Activated CD4-positive, alpha-beta memory T cell treated with anti-CD3 and anti-CD28 coated beads for 36 hours (primary cell): ENCODE measurements at regions not wholly inside any gene's neighbourhood (a gene's known extent, or its start where the extent isn't known, plus 50 kb on each side); places are given as distances from the start of the nearest gene placed in this dataset.

Experiments
- CTCF ChIA-PET: fragments of 350-600 bp; sonication (Branson Sonifier 250); formaldehyde crosslinking; loops from one replicate; lab custom pipeline; 2021; ENCODE audit warnings: antibody characterized with exemption, inconsistent platforms; lab: Charles Lee
- POLR2A ChIA-PET: fragments of 350-600 bp; sonication (Branson Sonifier 250); formaldehyde crosslinking; loops from one replicate; lab custom pipeline; 2021; ENCODE audit warnings: antibody characterized with exemption; lab: Charles Lee
- DNase-seq: peaks from one replicate; pipeline ENCODE4 v3.0.0-alpha.2; 2020
- H3K27ac Mint-ChIP-seq: one replicate; pipeline ENCODE4 v1.8.0; 2021; ENCODE audit warnings: mixed read lengths
- H3K27me3 Mint-ChIP-seq: one replicate; pipeline ENCODE4 v1.8.0; 2021; ENCODE audit warnings: mixed read lengths
- H3K36me3 Mint-ChIP-seq: one replicate; pipeline ENCODE4 v1.8.0; 2021; ENCODE audit warnings: mixed read lengths
- H3K4me1 Mint-ChIP-seq: one replicate; pipeline ENCODE4 v1.8.0; 2021; ENCODE audit warnings: low read depth, mixed read lengths
- H3K4me3 Mint-ChIP-seq: one replicate; pipeline ENCODE4 v1.8.0; 2021; ENCODE audit warnings: mild to moderate bottlenecking, mixed read lengths
- H3K9me3 Mint-ChIP-seq: one replicate; pipeline ENCODE4 v1.8.0; 2021; ENCODE audit warnings: mixed read lengths
- intact Hi-C: fragments of 100-400 bp; cut with micrococcal nuclease; formaldehyde crosslinking; loops from one replicate; pipeline ENCODE4 v1.15.1; 2023

GRCh38 chr9:38292480-38292879, 100.0 kb upstream of the ALDH1B1 start:
- no peaks in the 10 kb centered on the region for H3K4me1 Mint-ChIP-seq
- no peak overlapping the region for H3K4me3 Mint-ChIP-seq
- no peaks in the 10 kb centered on the region for H3K9me3 Mint-ChIP-seq

GRCh38 chr9:38289866-38290245, 102.6 kb upstream of the ALDH1B1 start:
- Mint-ChIP-seq H3K9me3 (no peaks in the 10 kb centered on the region), H3K4me3 (no peak overlapping the region), H3K36me3 (no peaks in the 10 kb centered on the region), H3K4me1 (no peaks in the 10 kb centered on the region), H3K27me3 (no peaks in the 10 kb centered on the region), H3K27ac (no peak overlapping the region)
- ChIA-PET CTCF (no interaction called here), POLR2A (no interaction called here)
- no peak for DNase-seq
- intact Hi-C loops, result no loop called here

More at GRCh38 chr9:38292480-38292879, 100.0 kb upstream of the ALDH1B1 start:
- DNase-seq, result no peak
- ChIA-PET POLR2A (no interaction called here), CTCF (no interaction called here)
- intact Hi-C loops, result no loop called here
- H3K27me3 Mint-ChIP-seq, result no peaks in the 10 kb centered on the region
- no peaks in the 10 kb centered on the region for H3K36me3 Mint-ChIP-seq
- no peak overlapping the region for H3K27ac Mint-ChIP-seq

GRCh38 chr9:38289236-38289865, 103.2 kb upstream of the ALDH1B1 start:
- Mint-ChIP-seq H3K4me3 (no peak overlapping the region), H3K4me1 (no peaks in the 10 kb centered on the region), H3K36me3 (no peaks in the 10 kb centered on the region), H3K9me3 (no peaks in the 10 kb centered on the region), H3K27me3 (no peaks in the 10 kb centered on the region), H3K27ac (no peak overlapping the region)
- CTCF ChIA-PET, result no interaction called here
- no peak for DNase-seq
- POLR2A ChIA-PET, result no interaction called here
- intact Hi-C loops, result no loop called here

GRCh38 chr9:38288502-38288901, 104.0 kb upstream of the ALDH1B1 start:
- DNase-seq, result no peak
- ChIA-PET POLR2A (no interaction called here), CTCF (no interaction called here)
- H3K4me1 Mint-ChIP-seq, result no peaks in the 10 kb centered on the region
- no peaks in the 10 kb centered on the region for H3K9me3 Mint-ChIP-seq
- intact Hi-C loops, result no loop called here
- H3K36me3 Mint-ChIP-seq, result no peaks in the 10 kb centered on the region
- H3K27me3 Mint-ChIP-seq, result no peaks in the 10 kb centered on the region
- H3K4me3 Mint-ChIP-seq, result no peak overlapping the region
- H3K27ac Mint-ChIP-seq, result no peak overlapping the region

GRCh38 chr9:38287420-38287985, 105.0 kb upstream of the ALDH1B1 start:
- no peaks in the 10 kb centered on the region for H3K27me3 Mint-ChIP-seq

GRCh38 chr9:38286766-38287165, 105.7 kb upstream of the ALDH1B1 start:
- CTCF ChIA-PET, result no interaction called here
- DNase-seq, result no peak
- Mint-ChIP-seq H3K9me3 (no peaks in the 10 kb centered on the region), H3K27ac (no peak overlapping the region), H3K4me3 (no peak overlapping the region), H3K36me3 (no peaks in the 10 kb centered on the region), H3K27me3 (no peaks in the 10 kb centered on the region), H3K4me1 (no peaks in the 10 kb centered on the region)
- intact Hi-C loops, result no loop called here
- POLR2A ChIA-PET, result no interaction called here

More at GRCh38 chr9:38287420-38287985, 105.0 kb upstream of the ALDH1B1 start:
- POLR2A ChIA-PET, result no interaction called here
- intact Hi-C loops, result no loop called here
- Mint-ChIP-seq H3K36me3 (no peaks in the 10 kb centered on the region), H3K9me3 (no peaks in the 10 kb centered on the region), H3K27ac (no peak overlapping the region), H3K4me3 (no peak overlapping the region), H3K4me1 (no peaks in the 10 kb centered on the region)
- CTCF ChIA-PET, result no interaction called here
- no peak for DNase-seq

- no peak for DNase-seq
- intact Hi-C loops, result no loop called here
- H3K36me3 Mint-ChIP-seq, result no peaks in the 10 kb centered on the region
- ChIA-PET CTCF (no interaction called here), POLR2A (no interaction called here)
- H3K9me3 Mint-ChIP-seq, result no peaks in the 10 kb centered on the region
- no peaks in the 10 kb centered on the region for H3K27me3 Mint-ChIP-seq
- no peak overlapping the region for H3K4me3 Mint-ChIP-seq
- no peaks in the 10 kb centered on the region for H3K4me1 Mint-ChIP-seq
- H3K27ac Mint-ChIP-seq, result no peak overlapping the region
Measured at GRCh38 chr9:38286357-38286756, 106.1 kb upstream of the ALDH1B1 start.

GRCh38 chr9:38285236-38285635, 107.3 kb upstream of the ALDH1B1 start:
- intact Hi-C loops, result no loop called here
- Mint-ChIP-seq H3K4me1 (no peaks in the 10 kb centered on the region), H3K27ac (no peak overlapping the region), H3K9me3 (no peaks in the 10 kb centered on the region), H3K36me3 (no peaks in the 10 kb centered on the region), H3K4me3 (no peak overlapping the region), H3K27me3 (peaks cover 3% of the 10 kb centered on the region)
- no peak for DNase-seq
- ChIA-PET POLR2A (no interaction called here), CTCF (no interaction called here)

GRCh38 chr9:38284588-38285051, 107.9 kb upstream of the ALDH1B1 start:
- H3K9me3 Mint-ChIP-seq, result no peaks in the 10 kb centered on the region
- H3K36me3 Mint-ChIP-seq, result no peaks in the 10 kb centered on the region
- DNase-seq, result no peak
- ChIA-PET POLR2A (no interaction called here), CTCF (no interaction called here)
- H3K4me3 Mint-ChIP-seq, result no peak overlapping the region
- peaks cover 3% of the 10 kb centered on the region for H3K27me3 Mint-ChIP-seq
- intact Hi-C loops, result no loop called here
- H3K4me1 Mint-ChIP-seq, result no peaks in the 10 kb centered on the region
- H3K27ac Mint-ChIP-seq, result no peak overlapping the region

GRCh38 chr9:38284039-38284575, 108.4 kb upstream of the ALDH1B1 start:
- Mint-ChIP-seq H3K36me3 (no peaks in the 10 kb centered on the region), H3K4me3 (no peak overlapping the region), H3K4me1 (peaks cover 4% of the 10 kb centered on the region), H3K27ac (no peak overlapping the region), H3K27me3 (peaks cover 3% of the 10 kb centered on the region), H3K9me3 (no peaks in the 10 kb centered on the region)
- ChIA-PET CTCF (no interaction called here), POLR2A (no interaction called here)
- DNase-seq, result no peak
- intact Hi-C loops, result no loop called here

GRCh38 chr9:38282756-38283155, 109.7 kb upstream of the ALDH1B1 start:
- CTCF ChIA-PET, result no interaction called here

GRCh38 chr9:38281917-38282316, 110.6 kb upstream of the ALDH1B1 start:
- H3K27ac Mint-ChIP-seq, result no peak overlapping the region
- no peaks in the 10 kb centered on the region for H3K36me3 Mint-ChIP-seq
- DNase-seq, result no peak
- intact Hi-C loops, result no loop called here
- peaks cover 14% of the 10 kb centered on the region for H3K4me1 Mint-ChIP-seq
- no peaks in the 10 kb centered on the region for H3K9me3 Mint-ChIP-seq
- CTCF ChIA-PET, result no interaction called here
- POLR2A ChIA-PET, result no interaction called here
- no peak overlapping the region for H3K4me3 Mint-ChIP-seq
- peaks cover 3% of the 10 kb centered on the region for H3K27me3 Mint-ChIP-seq

More at GRCh38 chr9:38282756-38283155, 109.7 kb upstream of the ALDH1B1 start:
- Mint-ChIP-seq H3K27me3 (peaks cover 3% of the 10 kb centered on the region), H3K9me3 (no peaks in the 10 kb centered on the region), H3K36me3 (no peaks in the 10 kb centered on the region), H3K27ac (no peak overlapping the region), H3K4me3 (no peak overlapping the region), H3K4me1 (peaks cover 14% of the 10 kb centered on the region)
- DNase-seq, result no peak
- intact Hi-C loops, result no loop called here
- POLR2A ChIA-PET, result no interaction called here

GRCh38 chr9:38281196-38281595, 111.3 kb upstream of the ALDH1B1 start:
- no peak for DNase-seq
- ChIA-PET CTCF (no interaction called here), POLR2A (no interaction called here)
- no peak overlapping the region for H3K27ac Mint-ChIP-seq
- peaks cover 14% of the 10 kb centered on the region for H3K4me1 Mint-ChIP-seq
- H3K9me3 Mint-ChIP-seq, result no peaks in the 10 kb centered on the region
- H3K36me3 Mint-ChIP-seq, result no peaks in the 10 kb centered on the region
- intact Hi-C loops, result no loop called here
- peaks cover 3% of the 10 kb centered on the region for H3K27me3 Mint-ChIP-seq
- H3K4me3 Mint-ChIP-seq, result no peak overlapping the region
